ENCODE measurements at regions not wholly inside any gene's neighbourhood (a gene's known extent, or its start where the extent isn't known, plus 50 kb on each side); places are given as distances from the start of the nearest gene placed in this dataset.
"Not testable (repeated sequence)": the region's sequence is repeated elsewhere in the genome, so short reads cannot be mapped to it uniquely, and the experiment has no call there.

DNA sequence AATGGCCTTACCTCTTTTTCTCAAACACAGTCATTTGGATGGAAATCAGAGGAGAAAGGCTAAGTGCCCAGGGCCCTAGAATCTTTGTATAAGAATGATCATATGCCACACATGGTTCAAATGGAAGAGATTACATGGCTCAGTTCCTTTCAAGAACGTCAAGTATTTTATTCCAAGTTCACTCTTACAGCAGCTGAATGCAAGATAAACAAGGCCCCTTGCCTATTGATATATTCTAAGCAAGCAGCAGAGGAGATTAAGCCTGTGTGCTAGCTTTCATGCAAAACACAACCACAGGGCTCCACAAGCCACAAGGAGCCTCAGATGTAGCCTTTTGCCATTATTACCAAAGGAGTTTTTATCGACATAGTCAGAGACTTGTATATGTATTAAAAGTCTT lies 55.3 kb upstream of the SLCO6A1 start:
- intact Hi-C loops (cut with micrococcal nuclease) = no loop called here

- intact Hi-C loops (cut with micrococcal nuclease) = no loop called here
Observed at GRCh38 chr5:102554728-102555127, 55.9 kb upstream of the SLCO6A1 start.

DNA sequence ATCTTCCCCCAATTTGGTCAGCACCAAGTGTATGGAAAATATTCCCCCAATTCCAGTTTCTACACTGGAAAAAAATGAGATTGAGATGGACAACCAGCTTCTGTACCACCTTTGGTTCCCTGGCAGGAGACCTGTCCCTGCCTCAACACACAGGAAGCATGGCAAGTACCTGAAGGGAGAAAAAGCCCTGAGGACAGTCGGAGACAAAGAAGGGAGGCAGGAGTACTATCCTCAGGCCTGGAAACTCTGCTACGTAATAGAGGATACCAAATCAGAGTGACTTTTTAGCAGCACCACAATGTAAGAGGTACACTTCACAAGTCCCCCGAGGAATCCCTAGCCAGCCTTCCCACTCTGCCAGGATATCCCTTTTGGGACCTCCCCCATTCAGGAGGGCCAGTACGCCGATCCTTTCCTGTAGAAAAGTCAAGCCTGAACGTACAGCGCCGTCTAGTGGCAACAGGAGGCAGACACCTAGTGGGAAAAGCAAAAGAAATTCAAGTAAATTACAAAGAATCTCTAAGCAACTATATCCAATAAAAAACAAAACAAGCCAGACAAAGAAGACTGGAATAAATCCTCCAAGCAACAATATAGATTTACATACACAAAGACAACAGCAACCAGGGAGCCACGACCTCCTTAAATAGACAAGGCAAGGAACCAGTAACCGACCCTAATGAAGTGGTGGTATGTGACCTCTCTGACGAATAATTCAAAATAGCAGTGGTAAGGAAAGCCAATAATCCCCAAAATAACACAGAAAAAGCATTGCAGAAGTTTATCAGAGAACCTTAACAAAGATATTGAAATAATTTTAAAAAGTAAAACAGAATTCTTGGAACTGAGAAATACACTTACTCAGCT lies 63.3 kb upstream of the SLCO6A1 start:
- intact Hi-C loops (cut with micrococcal nuclease) = no loop called here

- intact Hi-C loops (cut with micrococcal nuclease) = no loop called here
Observed at GRCh38 chr5:102570747-102571146, 71.9 kb upstream of the SLCO6A1 start.

GRCh38 chr5:102578362-102578761 lies 79.6 kb upstream of the SLCO6A1 start:
- intact Hi-C loops (cut with micrococcal nuclease) = no loop called here

GRCh38 chr5:102579379-102579778 lies 80.6 kb upstream of the SLCO6A1 start:
- intact Hi-C loops (cut with micrococcal nuclease) = no loop called here

DNA sequence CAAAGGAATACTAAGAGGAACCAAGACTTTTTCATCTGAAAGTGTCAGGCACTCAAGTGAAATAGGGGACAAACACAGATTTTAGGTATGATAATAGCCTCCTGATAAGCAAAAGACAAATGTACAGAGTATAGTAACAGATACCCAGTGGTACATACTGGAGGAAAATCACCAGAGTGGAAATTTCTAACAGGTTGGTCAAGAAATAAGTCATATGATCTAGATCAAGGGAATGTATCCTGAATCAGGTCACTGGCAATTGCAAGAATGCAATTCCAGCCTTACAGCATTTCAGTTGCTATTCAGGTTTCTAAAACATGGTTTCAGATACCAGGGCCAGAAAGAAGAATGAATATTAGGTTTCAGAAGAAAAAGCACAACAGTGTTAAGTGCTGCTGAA lies 82.2 kb upstream of the SLCO6A1 start:
- intact Hi-C loops (cut with micrococcal nuclease) = loop anchor here (5.0 to 10.0 kb wide), 2 partner anchors 204 to 461 kb away; no protein-coding TSS in a partner anchor

DNA sequence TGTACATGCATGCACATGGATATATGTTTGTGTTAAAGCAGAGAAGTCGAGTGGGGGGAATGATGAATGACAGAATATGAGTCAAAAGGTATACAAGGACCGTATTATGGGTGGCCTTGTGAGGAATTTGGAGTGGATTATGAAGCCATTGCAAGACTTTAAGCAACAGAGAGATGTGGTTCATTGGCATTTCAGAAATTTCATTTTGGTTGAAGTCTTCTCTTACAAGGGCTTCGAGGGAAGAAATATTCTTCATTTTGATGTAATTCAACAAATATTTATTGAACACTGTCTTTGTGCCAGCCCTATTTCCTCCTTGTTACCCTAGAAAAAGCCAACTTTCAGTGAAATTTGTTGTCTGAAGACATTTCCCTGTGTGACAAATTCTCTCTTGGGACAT lies 83.9 kb upstream of the SLCO6A1 start:
- intact Hi-C loops (cut with micrococcal nuclease) = loop anchor here (1.0 to 10.0 kb wide), 4 partner anchors 202 to 642 kb away; no protein-coding TSS in a partner anchor

DNA sequence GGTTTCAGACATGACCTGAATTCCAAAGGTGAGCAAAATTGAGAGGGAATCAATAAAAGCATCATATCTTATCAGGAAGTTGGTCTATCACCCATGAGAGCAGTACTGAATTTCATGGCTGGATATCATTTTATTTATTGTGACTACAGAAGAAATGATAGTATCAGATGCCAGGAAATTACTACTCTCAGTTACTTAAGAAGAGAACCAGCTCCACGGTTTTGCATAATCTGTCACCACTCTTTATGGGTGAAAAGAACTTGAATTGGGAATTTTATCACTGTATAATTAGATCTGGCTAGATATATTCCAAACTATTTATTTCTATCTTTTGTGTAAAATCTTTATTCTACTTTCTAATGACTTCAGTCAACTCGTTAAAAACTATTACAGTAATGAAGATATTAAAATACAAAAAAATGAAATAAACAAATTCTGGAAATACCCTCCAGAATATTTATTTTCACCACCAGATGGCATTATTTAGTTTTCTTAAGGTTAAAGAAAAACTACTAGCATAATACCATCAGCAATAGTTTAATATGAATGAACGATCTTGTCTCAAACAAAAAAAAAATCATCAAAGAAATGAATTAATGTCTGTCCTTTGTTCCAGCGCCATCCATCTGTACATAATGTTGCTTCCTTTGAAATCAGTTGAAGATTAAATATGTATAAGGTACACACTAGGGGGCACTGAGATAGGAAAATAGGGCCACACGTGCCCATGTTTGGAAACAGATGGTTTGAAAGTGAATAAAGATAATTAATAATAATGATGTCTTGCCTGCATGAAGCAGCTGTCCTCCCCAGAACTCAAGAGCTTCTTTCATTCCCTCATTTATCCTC lies 84.7 kb upstream of the SLCO6A1 start:
- intact Hi-C loops (cut with micrococcal nuclease) = loop anchor here (1.0 to 10.0 kb wide), 4 partner anchors 201 to 641 kb away; no protein-coding TSS in a partner anchor

DNA sequence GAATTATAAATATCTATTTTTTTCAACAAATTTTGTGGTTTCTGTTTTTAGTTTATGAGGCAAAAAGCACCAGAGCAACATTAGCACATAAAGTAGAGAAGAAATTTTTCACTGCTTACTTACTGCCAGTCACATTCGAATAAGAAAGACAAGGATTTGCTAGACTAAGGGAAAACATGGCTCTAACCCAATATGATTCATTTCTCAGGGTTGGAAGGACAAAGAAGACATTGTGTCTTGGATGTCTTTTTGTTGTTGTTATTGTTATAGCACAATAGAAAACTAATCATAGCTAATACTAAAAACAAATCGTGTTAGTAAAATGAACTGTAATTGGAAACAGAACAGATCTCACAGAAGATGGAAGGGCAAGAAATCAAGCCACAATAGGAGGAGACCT lies 90.9 kb upstream of the SLCO6A1 start:
- intact Hi-C loops (cut with micrococcal nuclease) = loop anchor here (10.0 kb wide), 1 partner anchor 195 kb away; no protein-coding TSS in a partner anchor

- intact Hi-C loops (cut with micrococcal nuclease) = no loop called here
Observed at GRCh38 chr5:102590467-102590866, 91.7 kb upstream of the SLCO6A1 start.

- intact Hi-C loops (cut with micrococcal nuclease) = no loop called here
Observed at GRCh38 chr5:102591650-102592049, 92.8 kb upstream of the SLCO6A1 start.

- intact Hi-C loops (cut with micrococcal nuclease) = not testable (repeated sequence)
Observed at GRCh38 chr5:102592586-102592985, 93.8 kb upstream of the SLCO6A1 start.

DNA sequence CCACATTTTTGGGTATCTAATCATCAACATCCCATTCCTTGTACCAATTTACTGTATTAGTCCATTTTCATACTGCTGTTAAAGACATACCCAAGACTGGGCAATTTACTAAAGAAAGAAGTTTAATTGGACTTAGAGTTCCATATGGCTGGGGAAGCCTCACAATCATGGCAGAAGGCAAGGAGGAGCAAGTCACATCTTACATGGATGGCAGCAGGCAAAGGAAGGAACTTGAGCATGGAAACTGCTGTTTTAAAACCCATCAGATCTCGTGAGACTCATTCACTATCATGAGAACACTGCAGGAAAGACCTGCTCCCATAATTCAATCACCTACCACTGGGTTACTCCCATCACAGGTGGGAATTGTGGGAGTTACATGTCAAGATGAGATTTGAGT lies 95.4 kb upstream of the SLCO6A1 start:
- intact Hi-C loops (cut with micrococcal nuclease) = no loop called here

GRCh38 chr5:102595332-102595731 lies 96.5 kb upstream of the SLCO6A1 start:
- intact Hi-C loops (cut with micrococcal nuclease) = no loop called here

- intact Hi-C loops (cut with micrococcal nuclease) = no loop called here
Observed at GRCh38 chr5:102596113-102596512, 97.3 kb upstream of the SLCO6A1 start.

DNA sequence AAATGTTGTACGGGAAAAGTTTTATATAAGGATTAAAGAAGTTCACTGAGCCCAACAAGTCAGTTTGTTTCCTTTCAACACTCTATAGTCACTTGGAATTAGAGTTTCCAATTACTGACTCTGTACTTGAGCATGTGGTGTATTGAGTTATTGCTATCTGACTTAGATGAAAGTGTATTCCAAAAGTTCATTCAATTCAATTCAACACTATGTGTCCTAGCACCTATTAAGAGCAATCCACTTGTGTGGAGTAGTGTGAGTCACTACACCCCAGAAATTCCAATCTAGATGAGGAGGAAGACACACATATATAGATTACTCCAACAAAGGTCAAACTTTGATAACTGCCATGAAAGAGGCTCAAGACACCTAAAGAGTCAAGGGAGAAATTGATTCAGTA lies 98.2 kb upstream of the SLCO6A1 start:
- intact Hi-C loops (cut with micrococcal nuclease) = no loop called here

GRCh38 chr5:102599289-102599688 lies 100.5 kb upstream of the SLCO6A1 start:
- intact Hi-C loops (cut with micrococcal nuclease) = no loop called here

DNA sequence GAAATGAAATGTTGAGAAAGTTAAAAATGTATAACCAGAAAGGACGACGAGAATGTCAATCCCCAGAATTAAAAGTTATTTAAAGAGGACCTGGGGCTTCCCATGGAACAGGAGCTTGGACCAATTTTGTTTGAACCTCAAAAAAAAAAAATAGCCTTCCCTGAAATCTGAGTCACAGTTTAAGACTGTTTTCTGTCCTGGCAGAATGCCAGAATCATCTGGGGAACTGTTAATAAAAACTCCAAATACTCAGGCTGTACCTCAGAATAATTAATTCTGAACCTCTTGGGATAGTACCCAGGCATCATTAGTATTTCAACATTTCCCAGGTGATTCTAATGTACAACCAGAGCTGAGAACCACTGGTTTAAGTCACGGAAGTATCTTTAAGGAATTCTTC lies 102.2 kb upstream of the SLCO6A1 start:
- intact Hi-C loops (cut with micrococcal nuclease) = no loop called here

DNA sequence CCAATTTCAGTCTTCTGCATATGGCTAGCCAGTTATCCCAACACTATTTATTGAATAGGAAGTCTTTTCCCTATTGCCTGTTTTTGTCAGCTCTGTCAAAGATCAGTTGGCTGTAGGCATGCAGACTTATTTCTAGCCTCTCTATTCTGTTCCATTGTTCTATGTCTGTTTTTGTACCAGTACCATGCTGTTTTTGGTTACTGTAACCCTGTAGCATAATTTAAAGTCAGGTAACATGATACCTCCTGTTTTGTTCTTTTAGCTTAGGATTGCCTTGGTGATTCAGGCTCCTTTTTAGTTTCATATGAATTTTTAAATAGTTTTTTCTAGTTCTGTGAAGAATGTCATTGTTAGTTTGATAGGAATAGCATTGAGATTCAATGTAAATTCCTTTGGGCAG lies 104.9 kb upstream of the SLCO6A1 start:
- intact Hi-C loops (cut with micrococcal nuclease) = no loop called here

DNA sequence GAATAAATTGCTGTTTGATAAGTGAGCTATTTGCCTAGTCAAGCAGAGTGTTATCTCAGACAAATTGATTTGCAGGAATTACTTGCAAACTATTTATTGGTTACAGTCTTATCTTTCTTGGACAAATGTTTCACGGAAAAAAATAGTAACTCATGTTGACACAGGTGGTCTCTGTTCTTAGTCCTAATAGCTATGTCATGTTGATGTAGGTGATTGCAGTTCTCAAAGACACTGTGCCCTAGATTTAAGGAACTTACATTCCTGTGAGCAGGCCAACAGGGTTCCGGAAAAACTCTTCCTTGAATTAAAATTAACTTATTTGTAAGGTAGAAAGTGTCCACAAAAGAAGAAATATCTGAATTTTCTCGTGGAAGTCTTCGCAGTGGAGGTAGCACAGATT lies 109.6 kb upstream of the SLCO6A1 start:
- intact Hi-C loops (cut with micrococcal nuclease) = no loop called here

- intact Hi-C loops (cut with micrococcal nuclease) = no loop called here
Observed at GRCh38 chr5:102611312-102611711, 112.5 kb upstream of the SLCO6A1 start.

Measured in T-helper 2 cell treated with Interferon-gamma antibody and Interleukin-4, amounts not matched to agents 100 ng/mL and 5 ng/mL, for 36 hours (primary cell).